ENCODE measurements at regions not wholly inside any gene's neighbourhood (a gene's known extent, or its start where the extent isn't known, plus 50 kb on each side); places are given as distances from the start of the nearest gene placed in this dataset.

DNA sequence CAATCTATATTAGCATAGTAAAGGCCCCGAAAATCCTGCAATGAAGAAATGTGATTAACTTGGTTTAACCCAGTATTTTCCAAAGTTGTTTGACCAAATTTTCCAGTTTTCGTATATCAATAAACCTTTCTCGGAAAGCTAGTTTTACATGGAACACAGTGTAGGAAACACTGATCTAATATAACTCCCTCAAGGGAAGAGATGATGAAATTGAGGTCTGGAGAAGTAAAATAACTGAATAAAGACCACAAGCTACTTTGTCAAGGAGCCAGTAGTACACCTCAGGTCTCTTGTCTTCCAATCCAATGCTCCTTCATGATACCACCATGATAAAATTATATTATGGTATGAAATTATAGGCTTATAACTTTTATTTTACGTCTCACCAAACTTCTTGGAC lies 118.1 kb upstream of the TARS1 start:
- DNase-seq (ENCODE audit: low read depth in 2 of 2): no peak

DNA sequence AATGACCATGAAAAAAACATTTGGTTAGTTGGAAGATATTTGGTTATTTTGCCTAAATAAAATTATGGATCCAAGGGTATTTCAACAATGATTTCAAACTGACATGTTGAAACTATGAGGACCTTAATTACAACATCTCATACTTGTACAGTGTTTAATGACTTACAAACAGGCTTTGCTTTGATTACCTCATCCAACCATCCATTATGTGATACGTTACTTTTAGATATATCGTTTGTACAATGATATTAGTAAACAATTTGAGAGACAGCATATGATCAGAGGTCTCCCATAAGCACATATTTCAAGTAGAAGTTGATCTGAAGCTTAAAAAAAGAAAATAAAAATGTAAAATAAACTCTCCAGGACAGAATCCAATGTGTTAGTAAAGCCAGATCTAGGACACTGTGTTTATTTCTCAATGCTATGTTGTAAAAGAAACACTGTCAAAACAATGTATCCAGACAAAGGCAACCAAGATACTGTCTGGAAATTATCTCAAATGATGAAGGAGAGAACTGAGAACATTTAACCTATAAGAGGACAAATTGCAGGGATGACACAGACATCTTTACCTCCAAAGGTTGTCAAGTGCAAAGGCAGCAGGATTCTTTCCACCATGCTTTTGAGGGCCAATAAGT lies 116.0 kb upstream of the TARS1 start:
- DNase-seq (ENCODE audit: low read depth in 2 of 2): no peak

DNA sequence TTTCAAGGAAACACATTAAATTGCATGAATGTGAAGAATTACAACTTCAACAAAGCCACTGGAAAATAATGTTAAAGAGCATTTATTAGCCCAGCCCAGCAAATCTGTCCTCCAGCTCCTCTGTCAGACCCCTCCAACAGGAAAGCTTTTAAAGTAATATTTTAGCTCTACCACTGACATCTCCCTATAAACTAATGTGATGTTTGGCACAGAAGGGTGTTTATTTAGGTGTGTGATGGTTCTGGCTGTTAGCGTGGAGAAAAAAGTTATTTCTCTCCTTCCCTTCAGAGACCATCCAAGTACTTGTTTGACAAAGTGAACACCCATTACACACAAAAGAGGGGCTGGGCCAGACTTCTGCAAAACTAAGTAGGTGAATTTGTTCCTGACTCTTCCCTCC lies 111.9 kb upstream of the TARS1 start:
- no peak for DNase-seq (ENCODE audit: low read depth in 2 of 2)

DNA sequence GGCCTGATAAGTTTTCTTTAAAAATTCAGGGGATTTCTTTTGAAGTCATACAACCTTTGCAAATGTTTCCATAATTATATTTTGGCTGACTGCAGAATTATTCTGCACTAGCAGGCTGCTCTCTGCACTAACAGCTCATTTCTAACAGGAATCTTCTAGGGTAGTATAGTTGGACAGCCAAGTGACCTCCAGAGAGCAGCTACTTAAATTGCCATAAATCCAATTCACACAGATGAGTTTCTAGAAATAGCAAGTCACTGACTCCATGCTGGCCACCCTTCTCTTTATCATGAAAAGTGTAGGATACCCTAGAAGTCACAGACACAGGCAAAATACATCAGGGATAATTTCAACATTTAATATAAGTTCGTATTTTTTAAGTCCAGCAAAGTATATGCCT lies 110.9 kb upstream of the TARS1 start:
- DNase-seq (ENCODE audit: low read depth in 2 of 2): no peak

DNA sequence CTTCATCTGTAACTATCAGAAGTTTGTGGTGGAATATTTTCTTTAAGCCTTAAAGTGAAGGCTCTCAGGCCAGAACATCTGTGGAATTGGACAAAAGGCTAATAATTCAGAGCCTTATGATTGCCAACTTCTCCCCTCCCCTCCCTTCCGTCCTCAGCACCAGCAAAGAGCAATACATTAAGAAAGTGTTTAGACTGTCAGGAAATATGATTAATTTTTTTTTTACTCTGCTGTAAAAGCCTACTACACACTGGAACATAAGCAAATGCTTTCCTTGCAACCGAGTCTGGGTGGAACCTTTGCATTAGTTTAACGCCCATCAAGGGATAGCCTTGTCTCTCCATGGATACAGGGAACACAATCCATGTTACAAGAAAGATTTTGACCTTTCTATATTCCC lies 110.3 kb upstream of the TARS1 start:
- no peak for DNase-seq (ENCODE audit: low read depth in 2 of 2)

DNA sequence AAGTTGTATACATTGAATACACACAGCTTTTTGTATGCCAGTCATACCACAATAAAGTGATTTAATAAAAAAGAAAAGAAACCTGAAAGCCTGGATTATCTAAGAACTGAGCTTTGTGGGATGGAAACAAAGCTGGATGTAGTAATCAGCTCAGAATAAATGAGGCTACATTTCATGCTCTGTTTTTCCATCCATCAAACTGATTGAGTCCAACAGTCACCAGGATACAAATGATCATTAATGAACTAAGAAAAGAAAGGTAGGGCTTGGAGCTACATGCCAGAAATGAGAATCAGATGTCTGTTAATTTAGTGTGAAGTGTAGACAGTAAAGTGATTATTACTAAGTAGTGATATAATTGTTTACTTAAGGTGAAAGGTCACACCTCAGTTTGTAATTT lies 109.8 kb upstream of the TARS1 start:
- DNase-seq (ENCODE audit: low read depth in 2 of 2): no peak

DNA sequence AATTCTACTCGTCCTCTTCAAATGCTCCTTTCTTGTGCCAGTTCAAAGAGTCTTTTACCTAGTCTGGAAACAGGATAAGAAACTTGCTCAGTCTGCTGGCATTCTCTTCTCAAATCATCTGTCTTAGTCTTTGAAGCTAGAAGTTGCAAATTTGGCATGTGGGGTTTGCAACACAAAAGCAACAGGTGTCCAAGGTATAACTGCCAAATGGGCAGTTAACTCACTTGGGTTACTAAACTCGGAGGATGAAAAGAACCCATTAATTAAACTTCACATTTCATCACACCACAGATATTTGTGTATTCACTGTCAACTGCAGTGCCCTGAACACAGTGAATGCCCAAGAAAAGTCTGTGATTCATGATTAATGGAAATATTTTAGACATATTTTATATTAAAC lies 108.0 kb upstream of the TARS1 start:
- DNase-seq (ENCODE audit: low read depth in 2 of 2): no peak

DNA sequence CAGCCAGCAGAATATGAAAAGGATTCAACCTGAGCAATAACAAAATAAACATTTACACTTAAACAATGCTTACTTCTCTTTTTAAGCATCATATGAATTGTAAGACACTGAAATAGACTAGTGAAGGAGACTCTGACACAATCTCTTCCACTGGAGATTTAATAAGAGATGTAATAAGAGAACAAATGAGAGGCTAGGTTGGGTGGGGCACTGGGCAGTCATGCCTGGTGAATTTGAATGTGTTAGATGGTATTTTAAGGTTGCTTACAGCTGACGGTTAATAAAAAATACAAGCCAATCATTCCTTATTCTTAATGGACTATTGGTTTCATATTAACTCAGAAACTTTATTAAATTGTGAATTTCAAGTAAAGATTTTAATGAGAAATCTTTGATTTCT lies 105.9 kb upstream of the TARS1 start:
- DNase-seq (ENCODE audit: low read depth in 2 of 2): no peak

DNA sequence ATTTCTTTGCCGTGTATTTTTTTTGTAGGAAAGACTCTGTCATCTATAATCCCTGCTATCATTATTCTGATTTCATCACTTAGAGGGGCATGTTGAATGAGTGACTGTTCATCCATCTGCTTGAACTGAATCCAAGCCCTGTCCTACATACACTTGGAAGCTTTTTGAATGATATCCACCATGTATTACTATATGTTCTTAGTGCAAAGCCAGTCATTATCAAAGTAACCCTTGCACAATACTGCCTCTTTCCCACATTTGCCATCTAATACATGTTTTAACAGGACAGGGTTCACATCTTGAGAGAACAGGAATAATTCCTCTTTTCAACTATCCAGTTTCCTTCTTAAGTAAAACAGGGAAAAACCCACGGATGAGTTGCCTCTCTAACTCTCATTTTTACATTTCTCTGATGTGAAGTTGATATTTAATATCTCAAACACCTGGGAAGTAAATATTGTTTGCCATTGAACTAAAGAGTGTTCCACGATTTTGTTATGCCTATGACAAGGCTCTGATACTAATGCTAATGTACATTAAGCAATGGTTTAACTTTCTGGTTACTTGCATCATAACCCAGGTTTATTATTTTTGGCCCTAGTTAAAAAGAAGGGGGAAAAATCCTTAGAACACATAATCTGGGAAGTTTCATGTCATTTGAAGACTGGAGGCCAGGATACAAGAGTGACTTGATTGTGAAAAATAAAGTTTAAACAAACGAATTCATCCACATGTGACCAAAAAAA lies 103.7 kb upstream of the TARS1 start:
- DNase-seq (ENCODE audit: low read depth in 2 of 2): no peak

DNA sequence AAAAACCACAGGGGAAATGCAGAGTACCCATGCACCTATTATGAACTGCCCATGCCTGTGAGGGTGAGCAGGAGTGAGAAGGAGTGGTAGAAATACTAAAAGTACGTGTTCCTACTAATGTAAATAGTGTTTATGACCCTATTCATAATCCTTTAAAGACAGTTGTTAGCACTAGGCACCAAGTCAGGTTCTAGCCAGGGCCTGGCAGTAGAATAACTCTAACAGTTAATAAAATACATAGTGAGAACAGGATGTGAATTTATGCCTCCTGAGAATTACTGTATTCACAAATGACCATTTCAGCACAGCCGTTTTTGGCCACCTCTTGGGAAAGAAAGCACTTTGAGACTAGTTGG lies 103.2 kb upstream of the TARS1 start:
- DNase-seq (ENCODE audit: low read depth in 2 of 2): no peak

DNA sequence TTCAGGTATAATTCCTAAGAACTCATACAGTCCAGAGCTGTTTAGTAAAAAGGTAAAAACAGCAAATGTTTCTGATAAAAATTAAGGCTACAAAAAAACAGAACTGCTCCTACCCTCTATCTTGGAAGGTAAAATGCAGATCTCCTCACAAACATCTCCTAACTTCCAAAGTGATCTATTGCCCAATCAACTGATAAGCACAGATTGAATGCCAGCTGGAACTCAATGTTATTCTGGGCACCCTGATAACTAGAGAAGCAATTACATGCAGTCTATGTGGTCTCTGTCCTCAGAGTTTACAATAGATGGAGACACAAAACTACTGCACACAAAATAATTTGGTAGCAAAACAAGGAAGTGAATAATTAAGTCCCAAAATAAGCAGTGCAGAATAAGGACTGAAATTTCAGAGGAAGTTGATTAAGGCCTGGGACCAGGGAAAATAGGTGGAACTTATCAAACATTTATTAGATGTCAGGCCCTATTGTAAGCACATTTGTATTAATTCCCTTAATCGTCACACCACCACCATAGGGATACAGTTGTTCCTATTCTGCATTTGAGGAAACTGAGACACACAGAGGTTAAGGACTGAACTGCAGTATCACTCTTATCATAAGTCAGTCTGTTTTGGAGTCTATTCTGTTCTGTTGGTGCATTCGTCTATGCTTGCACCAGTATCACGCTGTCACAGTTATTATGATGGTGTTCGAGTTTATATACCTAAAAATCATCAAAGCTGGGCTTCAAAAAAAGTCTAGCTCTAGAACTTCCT lies 102.2 kb upstream of the TARS1 start:
- DNase-seq (ENCODE audit: low read depth in 2 of 2): no peak

DNA sequence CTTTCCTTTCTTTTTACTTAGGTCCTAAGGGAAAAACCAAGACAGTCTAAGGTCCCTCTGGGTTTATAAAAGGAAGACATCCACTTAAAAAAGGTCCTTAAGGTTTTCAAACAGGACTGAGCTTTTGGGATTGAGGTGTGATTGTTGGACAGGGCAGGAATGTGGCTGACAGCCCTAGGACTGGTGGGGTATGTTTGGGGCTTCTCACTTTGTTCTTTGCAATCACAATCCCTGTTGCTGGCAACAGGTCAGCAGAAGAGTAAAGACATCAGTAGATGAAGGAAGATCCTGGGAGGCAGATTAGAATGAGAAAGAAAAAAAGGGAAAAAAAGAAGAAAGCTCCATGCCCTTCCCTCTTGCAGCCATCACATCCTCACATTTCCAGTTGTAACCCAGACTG lies 101.4 kb upstream of the TARS1 start:
- no peak for DNase-seq (ENCODE audit: low read depth in 2 of 2)

DNA sequence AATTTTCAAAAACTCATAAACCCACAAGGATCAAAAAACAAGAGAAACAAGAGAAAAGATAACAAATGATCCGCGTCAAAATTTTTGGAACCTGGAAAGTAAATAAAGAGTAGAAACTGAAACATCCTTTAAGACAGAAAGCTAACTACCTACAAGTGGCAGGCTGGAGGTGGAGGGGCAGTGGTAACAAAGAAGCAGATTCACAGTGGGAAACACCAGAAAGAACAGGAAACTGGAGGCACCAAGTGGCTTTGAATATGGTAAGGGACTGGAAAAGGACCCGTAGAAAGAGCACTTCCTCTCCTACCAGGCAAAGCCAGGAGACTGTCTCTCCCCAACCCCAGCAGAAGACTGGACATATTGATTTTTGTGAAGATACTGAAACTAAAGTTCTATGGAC lies 100.6 kb upstream of the TARS1 start:
- DNase-seq (ENCODE audit: low read depth in 2 of 2): no peak

DNA sequence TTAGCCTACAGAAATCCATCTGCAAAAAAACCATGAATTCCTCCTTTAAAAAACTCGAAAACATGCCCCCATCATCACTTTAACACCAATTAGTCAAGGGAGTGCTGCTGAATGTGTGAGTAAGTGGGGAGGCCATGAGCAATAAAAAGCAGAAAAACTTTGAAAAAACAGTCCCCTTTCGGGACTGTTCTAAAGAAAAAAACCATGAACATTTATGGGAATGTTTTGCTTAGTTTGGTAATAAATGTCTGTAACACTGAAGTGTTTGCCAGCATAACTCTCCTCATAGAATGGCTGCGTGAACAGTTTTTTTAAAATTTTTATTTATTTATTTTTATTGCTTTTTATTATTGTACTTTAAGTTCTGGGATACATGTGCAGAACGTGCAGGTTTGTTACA lies 99.4 kb upstream of the TARS1 start:
- no peak for DNase-seq (ENCODE audit: low read depth in 2 of 2)

DNA sequence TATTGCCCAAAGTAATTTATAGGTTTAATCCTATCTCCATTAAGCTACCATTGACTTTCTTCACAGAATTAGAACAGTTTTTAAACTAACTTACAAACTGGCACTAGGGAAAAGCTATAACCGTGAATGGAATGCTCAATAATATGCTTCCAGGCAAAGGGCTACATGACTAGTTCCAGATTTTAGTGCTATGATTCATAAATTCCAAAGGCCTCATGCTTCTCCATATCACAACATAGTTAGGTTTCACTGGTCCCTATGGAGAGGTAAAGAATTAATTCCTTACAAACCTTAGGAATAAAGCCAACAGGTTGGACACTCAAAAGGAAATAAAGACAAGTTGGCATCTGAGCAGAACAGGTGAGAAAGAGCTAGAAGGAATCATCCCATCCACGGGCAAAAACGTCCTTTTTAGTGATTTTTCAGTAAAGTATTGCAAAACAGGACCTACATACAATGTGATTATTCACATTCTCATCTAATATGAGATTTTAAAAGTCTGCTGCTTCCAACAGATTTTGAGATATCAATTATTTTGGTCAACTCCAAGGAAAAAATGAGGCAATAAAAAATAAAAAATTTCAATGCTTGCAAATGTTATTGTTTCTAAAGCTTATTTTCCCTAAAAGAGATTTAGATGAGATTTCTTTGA lies 97.0 kb upstream of the TARS1 start:
- DNase-seq (ENCODE audit: low read depth in 2 of 2): peak; percentile 86

DNA sequence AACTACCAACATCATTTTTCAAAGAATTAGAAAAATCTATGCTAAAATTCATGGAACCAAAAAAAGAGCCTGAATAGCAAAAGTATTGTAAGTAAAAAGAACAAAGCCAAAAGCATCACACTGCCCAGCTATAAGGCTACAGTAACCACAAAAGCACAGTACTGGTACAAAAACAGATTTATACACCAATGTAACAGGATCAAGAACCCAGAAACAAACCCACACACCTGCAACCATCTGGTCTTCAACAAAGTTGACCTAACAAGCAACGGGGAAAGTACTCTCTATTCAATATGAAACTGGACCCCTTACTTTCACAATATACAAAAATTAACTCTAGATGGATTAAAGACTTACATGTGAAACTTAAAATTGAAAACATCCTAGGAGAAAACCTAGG lies 94.2 kb upstream of the TARS1 start:
- no peak for DNase-seq (ENCODE audit: low read depth in 2 of 2)

DNA sequence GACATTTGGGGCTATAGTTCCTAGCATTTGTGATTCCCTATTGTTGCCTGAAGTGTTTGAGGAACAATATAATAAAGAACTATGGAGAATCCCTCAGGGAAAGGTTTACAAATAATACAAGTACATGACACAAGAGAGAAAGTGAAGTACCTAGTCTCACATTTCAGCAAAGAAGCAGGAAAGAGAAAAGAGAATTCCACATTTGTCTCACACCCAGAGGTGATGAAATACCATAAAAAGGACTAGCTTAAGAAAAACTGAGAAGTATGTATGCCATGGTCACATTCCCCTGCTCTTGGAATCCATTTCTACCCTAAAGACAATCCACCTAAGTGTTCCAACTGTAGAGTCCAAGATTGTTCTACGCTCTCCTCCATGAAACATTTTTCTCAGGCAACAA lies 79.0 kb upstream of the TARS1 start:
- DNase-seq (ENCODE audit: low read depth in 2 of 2): peak in 1 of 2 experiments; percentile 23

DNA sequence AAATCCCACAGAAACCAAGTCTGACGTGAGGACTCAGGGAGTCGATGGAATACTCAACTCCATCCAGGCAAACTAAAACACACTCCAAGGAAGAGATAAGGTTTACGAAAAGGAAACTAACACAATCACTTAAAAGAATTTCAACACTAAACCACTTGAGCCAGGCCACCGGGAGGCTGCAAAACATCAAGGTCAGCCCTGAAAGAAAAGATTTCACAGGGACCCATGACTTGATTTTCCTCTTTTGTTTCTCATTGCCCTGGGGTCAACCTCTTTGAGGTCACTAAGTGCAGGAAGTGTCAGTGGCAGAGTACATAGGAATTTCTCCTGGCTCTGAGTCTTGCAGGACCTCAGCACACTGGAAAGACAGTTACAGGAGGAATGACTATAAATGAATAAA lies 77.8 kb upstream of the TARS1 start:
- no peak for DNase-seq (ENCODE audit: low read depth in 2 of 2)

DNA sequence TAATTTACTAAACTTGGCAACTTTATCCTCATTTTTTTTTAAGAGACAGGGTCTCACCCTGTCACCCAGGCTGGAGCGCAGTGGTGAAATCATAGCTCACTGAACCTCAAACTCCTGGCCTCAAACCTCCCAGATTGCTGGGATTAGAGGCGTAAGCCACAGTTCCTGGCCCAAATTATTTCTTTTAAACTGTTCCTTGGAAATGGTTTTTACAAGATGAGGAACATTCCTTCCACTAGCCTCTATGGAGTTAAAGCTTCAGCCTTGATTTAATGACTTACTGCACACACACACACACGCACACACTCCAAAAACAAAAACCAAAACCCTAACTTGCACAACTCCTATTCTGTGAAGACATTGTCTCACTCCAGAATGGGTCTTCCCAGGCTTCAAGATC lies 77.2 kb upstream of the TARS1 start:
- no peak for DNase-seq (ENCODE audit: low read depth in 2 of 2)

DNA sequence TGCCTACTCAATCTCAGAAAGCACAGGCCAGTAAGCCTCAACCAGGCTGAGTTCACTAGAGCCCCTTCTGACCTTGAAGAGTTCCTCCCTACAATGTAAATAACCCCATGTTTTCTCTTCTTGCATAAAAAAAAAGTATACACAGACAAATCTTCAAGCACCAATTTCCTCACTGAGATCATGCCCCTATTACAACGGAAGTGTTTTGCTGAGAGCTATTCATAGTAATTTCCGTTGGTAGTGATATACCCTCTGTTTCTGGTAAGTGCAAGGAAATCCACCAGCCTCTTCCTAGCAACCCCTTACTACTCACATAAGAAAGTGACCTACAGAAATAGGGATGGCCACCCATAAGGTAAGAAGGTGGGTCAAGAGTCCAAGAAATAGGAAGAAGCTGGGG lies 76.4 kb upstream of the TARS1 start:
- DNase-seq (ENCODE audit: low read depth in 2 of 2): no peak

DNA sequence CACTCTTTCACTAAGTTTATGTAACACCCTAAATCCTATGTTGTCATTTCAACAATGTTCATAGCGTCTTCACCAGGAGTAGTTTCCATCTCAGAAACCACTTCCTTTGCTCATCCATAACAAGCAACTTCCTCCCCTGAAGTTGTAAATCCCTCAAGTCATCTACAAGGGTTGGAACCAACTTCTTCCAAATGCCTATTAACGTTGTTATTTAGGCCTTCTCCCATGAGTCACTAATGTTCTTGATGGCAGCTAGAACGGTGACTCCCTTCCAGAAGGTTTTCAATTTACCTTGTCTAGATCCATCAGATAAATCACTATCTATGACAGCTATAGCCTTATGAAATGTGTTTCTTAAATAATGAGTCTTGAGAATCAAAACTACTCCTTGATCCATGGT lies 73.3 kb upstream of the TARS1 start:
- no peak for DNase-seq (ENCODE audit: low read depth in 2 of 2)

Measured in fibroblast of skin of left quadriceps (primary cell).